Activated CD8-positive, alpha-beta T cell treated with anti-CD3 and anti-CD28 coated beads for 36 hours (primary cell): ENCODE measurements at regions not wholly inside any gene's neighbourhood (a gene's known extent, or its start where the extent isn't known, plus 50 kb on each side); places are given as distances from the start of the nearest gene placed in this dataset.
"Not testable (repeated sequence)": the region's sequence is repeated elsewhere in the genome, so short reads cannot be mapped to it uniquely, and the experiment has no call there.

Source experiments
- ATAC-seq: fragments of 200-7000 bp; cut with Tn5 transposase; one replicate; pipeline ENCODE4 v1.10.0; 2021; ENCODE audit warnings: mild to moderate bottlenecking, moderate library complexity
- CTCF ChIA-PET: fragments of 350-600 bp; sonication (Branson Sonifier 250); formaldehyde crosslinking; loops from one replicate; lab custom pipeline; 2021; ENCODE audit warnings: antibody characterized with exemption; lab: Charles Lee
- POLR2A ChIA-PET: fragments of 350-600 bp; sonication (Branson Sonifier 250); formaldehyde crosslinking; loops from one replicate; lab custom pipeline; 2021; ENCODE audit warnings: antibody characterized with exemption; lab: Charles Lee
- DNase-seq: peaks from one replicate; pipeline ENCODE4 v3.0.0-alpha.2; 2020
- H3K27ac Mint-ChIP-seq: one replicate; pipeline ENCODE4 v1.8.0; 2021; ENCODE audit warnings: mild to moderate bottlenecking, mixed read lengths
- H3K27me3 Mint-ChIP-seq: one replicate; pipeline ENCODE4 v1.8.0; 2021; ENCODE audit warnings: mixed read lengths
- H3K36me3 Mint-ChIP-seq: one replicate; pipeline ENCODE4 v1.8.0; 2021; ENCODE audit warnings: low read depth, mixed read lengths
- H3K4me1 Mint-ChIP-seq: one replicate; pipeline ENCODE4 v1.8.0; 2021; ENCODE audit warnings: low read depth, mixed read lengths
- H3K4me3 Mint-ChIP-seq: one replicate; pipeline ENCODE4 v1.8.0; 2021; ENCODE audit warnings: mild to moderate bottlenecking, moderate library complexity, mixed read lengths
- H3K9me3 Mint-ChIP-seq: one replicate; pipeline ENCODE4 v1.8.0; 2021; ENCODE audit warnings: mixed read lengths
- CTCF ChIP-seq: fragments of 200-600 bp; IDR thresholded peaks from one replicate; pipeline ENCODE4 v1.8.0; 2022; ENCODE audit warnings: antibody characterized with exemption, mild to moderate bottlenecking
- intact Hi-C: fragments of 100-400 bp; cut with micrococcal nuclease; formaldehyde crosslinking; loops from one replicate; pipeline ENCODE4 v1.10.0; 2022

- Mint-ChIP-seq H3K4me1 (no peaks in the 10 kb centered on the region), H3K9me3 (peaks cover 9% of the 10 kb centered on the region), H3K27ac (no peak overlapping the region), H3K36me3 (no peaks in the 10 kb centered on the region), H3K4me3 (no peak overlapping the region), H3K27me3 (no peaks in the 10 kb centered on the region)
- intact Hi-C loops: no loop called here
- DNase-seq: no peak
- CTCF ChIA-PET: no interaction called here
- no peak for ATAC-seq
- no peak for TF ChIP-seq CTCF
- POLR2A ChIA-PET: no interaction called here
Observed at GRCh38 chr3:176046703-176047102, 1150.6 kb downstream of the TBL1XR1 start.

- H3K4me1 Mint-ChIP-seq: no peaks in the 10 kb centered on the region
- no peak overlapping the region for H3K4me3 Mint-ChIP-seq
- H3K36me3 Mint-ChIP-seq: no peaks in the 10 kb centered on the region
- H3K27me3 Mint-ChIP-seq: no peaks in the 10 kb centered on the region
- ChIA-PET CTCF (no interaction called here), POLR2A (no interaction called here)
- no peak overlapping the region for H3K27ac Mint-ChIP-seq
- ATAC-seq: no peak
- no peak for DNase-seq
- H3K9me3 Mint-ChIP-seq: peaks cover 5% of the 10 kb centered on the region
- TF ChIP-seq CTCF: no peak
- intact Hi-C loops: no loop called here
Observed at GRCh38 chr3:176041812-176042211, 1155.5 kb downstream of the TBL1XR1 start.

GRCh38 chr3:176041185-176041584, 1156.1 kb downstream of the TBL1XR1 start:
- no peaks in the 10 kb centered on the region for H3K4me1 Mint-ChIP-seq
- H3K4me3 Mint-ChIP-seq: no peak overlapping the region
- no peak for TF ChIP-seq CTCF
- no peaks in the 10 kb centered on the region for H3K27me3 Mint-ChIP-seq
- ChIA-PET POLR2A (no interaction called here), CTCF (no interaction called here)
- intact Hi-C loops: no loop called here
- no peak overlapping the region for H3K27ac Mint-ChIP-seq
- peaks cover 1% of the 10 kb centered on the region for H3K9me3 Mint-ChIP-seq
- no peaks in the 10 kb centered on the region for H3K36me3 Mint-ChIP-seq
- no peak for DNase-seq
- ATAC-seq: no peak

- H3K27ac Mint-ChIP-seq: no peak overlapping the region
- POLR2A ChIA-PET: no interaction called here
- no peaks in the 10 kb centered on the region for H3K36me3 Mint-ChIP-seq
- CTCF ChIA-PET: no interaction called here
- H3K4me1 Mint-ChIP-seq: no peaks in the 10 kb centered on the region
- H3K9me3 Mint-ChIP-seq: peaks cover 4% of the 10 kb centered on the region
- no peak for DNase-seq
- no peak for ATAC-seq
- intact Hi-C loops: no loop called here
- no peak for TF ChIP-seq CTCF
- H3K27me3 Mint-ChIP-seq: no peaks in the 10 kb centered on the region
- no peak overlapping the region for H3K4me3 Mint-ChIP-seq
Observed at GRCh38 chr3:176037636-176038035, 1159.6 kb downstream of the TBL1XR1 start.

GRCh38 chr3:176032043-176032442, 1165.2 kb downstream of the TBL1XR1 start:
- H3K4me3 Mint-ChIP-seq: no peak overlapping the region
- intact Hi-C loops: no loop called here
- POLR2A ChIA-PET: no interaction called here
- no peak for DNase-seq
- no peak for ATAC-seq
- H3K27ac Mint-ChIP-seq: no peak overlapping the region
- no peaks in the 10 kb centered on the region for H3K27me3 Mint-ChIP-seq
- H3K9me3 Mint-ChIP-seq: peaks cover 6% of the 10 kb centered on the region
- CTCF ChIA-PET: no interaction called here
- no peak for TF ChIP-seq CTCF
- no peaks in the 10 kb centered on the region for H3K4me1 Mint-ChIP-seq
- no peaks in the 10 kb centered on the region for H3K36me3 Mint-ChIP-seq

- H3K4me1 Mint-ChIP-seq, intact Hi-C loops, H3K36me3 Mint-ChIP-seq, H3K9me3 Mint-ChIP-seq, ATAC-seq, H3K27ac Mint-ChIP-seq, POLR2A ChIA-PET, H3K27me3 Mint-ChIP-seq, DNase-seq, CTCF ChIA-PET, H3K4me3 Mint-ChIP-seq: not testable (repeated sequence)
Observed at GRCh38 chr3:176016203-176016602, 1157.1 kb downstream of the NAALADL2 start.

- H3K4me1 Mint-ChIP-seq, CTCF ChIA-PET, H3K9me3 Mint-ChIP-seq, ATAC-seq, H3K4me3 Mint-ChIP-seq, intact Hi-C loops, DNase-seq, H3K27me3 Mint-ChIP-seq, H3K36me3 Mint-ChIP-seq, POLR2A ChIA-PET, H3K27ac Mint-ChIP-seq: not testable (repeated sequence)
Observed at GRCh38 chr3:176015228-176015627, 1156.1 kb downstream of the NAALADL2 start.
